ENCODE measurements at regions not wholly inside any gene's neighbourhood (a gene's known extent, or its start where the extent isn't known, plus 50 kb on each side); places are given as distances from the start of the nearest gene placed in this dataset.

DNA sequence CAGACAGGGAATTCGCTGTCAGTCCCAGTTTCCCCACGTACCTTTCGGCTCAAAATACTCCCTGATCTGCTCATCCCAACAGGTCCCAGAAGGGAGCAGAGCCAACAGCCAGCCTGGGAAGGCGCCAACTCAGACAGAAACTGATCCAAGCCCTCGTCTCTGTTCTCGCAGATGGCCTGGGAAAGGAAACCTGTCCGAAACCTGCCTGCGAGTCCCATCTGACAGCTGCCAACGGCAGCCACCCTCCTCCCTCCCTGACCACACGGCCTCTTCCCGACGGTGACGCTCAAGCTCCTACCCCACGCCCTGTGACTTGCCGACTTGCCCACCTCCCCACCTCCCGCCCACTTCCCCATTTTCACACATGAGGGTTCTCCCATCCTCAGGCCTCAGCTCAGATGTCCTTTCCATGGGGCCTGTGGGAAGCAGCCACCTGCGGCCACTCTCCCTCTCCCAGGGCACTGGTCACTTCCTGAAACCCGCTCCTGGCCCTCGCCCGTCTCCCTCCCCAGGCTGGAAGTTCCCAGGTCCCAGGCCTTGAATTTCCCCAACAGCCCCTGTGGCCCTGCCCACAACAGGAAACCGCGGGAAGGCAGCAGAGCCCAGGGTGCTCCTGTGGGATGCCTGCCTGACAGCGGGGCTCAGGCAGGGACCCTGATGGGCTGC lies 60.9 kb upstream of the FBRSL1 start:
- DNase-seq (ENCODE audit: insufficient read length, low spot score) = no peak
- FAIRE-seq = peak; percentile 29
- TF ChIP-seq, protein P1, sequence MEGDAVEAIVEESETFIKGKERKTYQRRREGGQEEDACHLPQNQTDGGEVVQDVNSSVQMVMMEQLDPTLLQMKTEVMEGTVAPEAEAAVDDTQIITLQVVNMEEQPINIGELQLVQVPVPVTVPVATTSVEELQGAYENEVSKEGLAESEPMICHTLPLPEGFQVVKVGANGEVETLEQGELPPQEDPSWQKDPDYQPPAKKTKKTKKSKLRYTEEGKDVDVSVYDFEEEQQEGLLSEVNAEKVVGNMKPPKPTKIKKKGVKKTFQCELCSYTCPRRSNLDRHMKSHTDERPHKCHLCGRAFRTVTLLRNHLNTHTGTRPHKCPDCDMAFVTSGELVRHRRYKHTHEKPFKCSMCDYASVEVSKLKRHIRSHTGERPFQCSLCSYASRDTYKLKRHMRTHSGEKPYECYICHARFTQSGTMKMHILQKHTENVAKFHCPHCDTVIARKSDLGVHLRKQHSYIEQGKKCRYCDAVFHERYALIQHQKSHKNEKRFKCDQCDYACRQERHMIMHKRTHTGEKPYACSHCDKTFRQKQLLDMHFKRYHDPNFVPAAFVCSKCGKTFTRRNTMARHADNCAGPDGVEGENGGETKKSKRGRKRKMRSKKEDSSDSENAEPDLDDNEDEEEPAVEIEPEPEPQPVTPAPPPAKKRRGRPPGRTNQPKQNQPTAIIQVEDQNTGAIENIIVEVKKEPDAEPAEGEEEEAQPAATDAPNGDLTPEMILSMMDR (IDR thresholded peaks at IDR 0.05; ENCODE audit: insufficient read depth, missing control alignments) = no peak

- TF ChIP-seq, protein P1 (IDR thresholded peaks at IDR 0.05; ENCODE audit: insufficient read depth, missing control alignments) = no peak
- peak; percentile 94 for DNase-seq (ENCODE audit: insufficient read length, low spot score)
- FAIRE-seq = peak; percentile 46
These were observed 61.7 kb upstream of the FBRSL1 start for GRCh38 chr12:132427999-132428935.

DNA sequence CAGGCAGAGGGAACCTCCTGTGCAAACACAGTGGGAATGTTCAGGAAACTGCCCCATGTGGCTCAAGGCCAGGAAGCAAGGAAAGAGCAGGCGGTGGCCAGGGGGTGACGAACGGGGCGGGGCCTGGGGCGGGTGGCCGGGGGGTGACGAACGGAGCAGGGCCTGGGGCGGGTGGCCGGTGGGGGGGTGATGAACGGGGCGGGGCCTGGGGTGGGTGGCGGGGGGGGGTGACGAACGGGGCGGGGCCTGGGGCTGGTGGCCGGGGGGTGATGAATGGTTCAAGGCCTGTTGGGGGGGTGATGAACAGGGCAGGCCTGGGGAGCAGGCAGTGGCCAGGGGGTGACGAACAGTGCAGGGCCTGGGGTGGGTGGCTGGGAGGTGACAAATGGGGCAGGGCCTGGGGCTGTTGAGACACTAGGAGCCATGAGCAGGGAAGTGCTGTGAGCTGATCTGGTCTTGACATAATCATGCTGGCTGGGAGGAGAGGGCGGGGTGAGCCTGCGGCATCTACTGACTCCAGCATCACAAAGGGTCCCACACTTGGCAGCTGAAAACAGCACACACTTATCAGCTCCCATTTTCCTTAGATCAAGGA lies 62.7 kb upstream of the FBRSL1 start:
- FAIRE-seq (no peak), DNase-seq (ENCODE audit: insufficient read length, low spot score) (no peak)
- TF ChIP-seq, protein P1 (IDR thresholded peaks at IDR 0.05; ENCODE audit: insufficient read depth, missing control alignments) = no peak

- FAIRE-seq = no peak
- no peak for DNase-seq (ENCODE audit: insufficient read length, low spot score)
- TF ChIP-seq, protein P1 (IDR thresholded peaks at IDR 0.05; ENCODE audit: insufficient read depth, missing control alignments) = no peak
These were observed 63.4 kb upstream of the FBRSL1 start for GRCh38 chr12:132426349-132427173.

- TF ChIP-seq, protein P1 (IDR thresholded peaks at IDR 0.05; ENCODE audit: insufficient read depth, missing control alignments) = no peak
- FAIRE-seq (no peak), DNase-seq (ENCODE audit: insufficient read length, low spot score) (no peak)
These were observed 65.1 kb upstream of the FBRSL1 start for GRCh38 chr12:132424811-132425210.

- TF ChIP-seq, protein P1 (IDR thresholded peaks at IDR 0.05; ENCODE audit: insufficient read depth, missing control alignments) = no peak
- DNase-seq (ENCODE audit: insufficient read length, low spot score) (no peak), FAIRE-seq (no peak)
These were observed 65.9 kb upstream of the FBRSL1 start for GRCh38 chr12:132423820-132424645.

All from D721Med (cell line).